Osteoblast (primary cell): ENCODE measurements at regions not wholly inside any gene's neighbourhood (a gene's known extent, or its start where the extent isn't known, plus 50 kb on each side); places are given as distances from the start of the nearest gene placed in this dataset.

Source experiments
- DNase-seq: peaks from one replicate; pipeline ENCODE4 v3.0.0; 2011; ENCODE audit warnings: low spot score, mixed read lengths; ENCODE audit not compliant: insufficient read length; ENCODE audit errors: missing footprints
- H2AFZ ChIP-seq: 2 replicates; pipeline ENCODE4 v1.6.0; 2011; ENCODE audit warnings: mild to moderate bottlenecking, low read length
- H3K27ac ChIP-seq: 2 replicates; pipeline ENCODE4 v1.5.1; 2011; ENCODE audit warnings: mild to moderate bottlenecking, low read depth, low read length, moderate library complexity
- H3K27me3 ChIP-seq: 2 replicates; pipeline ENCODE4 v1.6.0; 2012; ENCODE audit warnings: mild to moderate bottlenecking, control low read depth, inconsistent platforms, low read length, moderate library complexity; ENCODE audit not compliant: insufficient read depth
- H3K36me3 ChIP-seq: 2 replicates; pipeline ENCODE4 v1.5.1; 2011; ENCODE audit warnings: mild to moderate bottlenecking, low read length, control low read depth, moderate library complexity; ENCODE audit not compliant: insufficient read depth
- H3K4me1 ChIP-seq: 2 replicates; pipeline ENCODE4 v1.5.1; 2011; ENCODE audit warnings: mild to moderate bottlenecking, low read length, control low read depth, moderate library complexity; ENCODE audit not compliant: insufficient read depth
- H3K4me2 ChIP-seq: 2 replicates; pipeline ENCODE4 v1.6.0; 2011; ENCODE audit warnings: mild to moderate bottlenecking, low read length; ENCODE audit not compliant: insufficient read depth
- H3K4me3 ChIP-seq: fragments of 200-600 bp; sonication (generic); 3 replicates; pipeline ENCODE4 v1.5.1; 2012; ENCODE audit warnings: mild to moderate bottlenecking, low read length, inconsistent platforms; ENCODE audit not compliant: insufficient read depth
- H3K79me2 ChIP-seq: 2 replicates; pipeline ENCODE4 v1.6.0; 2012; ENCODE audit warnings: mild to moderate bottlenecking, low read length, control low read depth, inconsistent platforms; ENCODE audit not compliant: insufficient read depth
- H3K9me3 ChIP-seq: 2 replicates; pipeline ENCODE4 v1.5.1; 2011; ENCODE audit warnings: low read depth, low read length, control low read depth
- H4K20me1 ChIP-seq: 2 replicates; pipeline ENCODE4 v1.6.0; 2012; ENCODE audit warnings: mild to moderate bottlenecking, low read length, control low read depth; ENCODE audit not compliant: insufficient read depth
- CTCF ChIP-seq: IDR thresholded peaks from 2 replicates; pipeline ENCODE4 v1.5.1; 2011; ENCODE audit warnings: mild to moderate bottlenecking, low read depth, low read length, moderate library complexity; ENCODE audit errors: extremely low read depth

- H3K4me1 ChIP-seq: no peaks in the 10 kb centered on the region
These were observed 121.0 kb downstream of the PCDH20 start for GRCh38 chr13:61294467-61295191.

GRCh38 chr13:61286148-61286745 is 129.4 kb downstream of the PCDH20 start:
- no peaks in the 10 kb centered on the region for H3K27me3 ChIP-seq
- H3K4me3 ChIP-seq: no peak overlapping the region
- no peaks in the 10 kb centered on the region for H4K20me1 ChIP-seq
- no peaks in the 10 kb centered on the region for H3K4me1 ChIP-seq
- no peaks in the 10 kb centered on the region for H3K79me2 ChIP-seq
- H3K4me2 ChIP-seq: no peak overlapping the region
- no peak for TF ChIP-seq CTCF
- no peak overlapping the region for H2AFZ ChIP-seq
- DNase-seq: no peak
- no peak overlapping the region for H3K27ac ChIP-seq
- H3K36me3 ChIP-seq: no peaks in the 10 kb centered on the region
- H3K9me3 ChIP-seq: peaks cover 2% of the 10 kb centered on the region

More at GRCh38 chr13:61294467-61295191, 121.0 kb downstream of the PCDH20 start:
- no peak for TF ChIP-seq CTCF
- no peak overlapping the region for H3K4me3 ChIP-seq
- H3K27me3 ChIP-seq: no peaks in the 10 kb centered on the region
- DNase-seq: no peak
- H3K4me2 ChIP-seq: no peak overlapping the region
- no peak overlapping the region for H2AFZ ChIP-seq
- H3K36me3 ChIP-seq: no peaks in the 10 kb centered on the region
- H4K20me1 ChIP-seq: no peaks in the 10 kb centered on the region
- H3K9me3 ChIP-seq: no peaks in the 10 kb centered on the region
- H3K79me2 ChIP-seq: no peaks in the 10 kb centered on the region
- H3K27ac ChIP-seq: no peak overlapping the region

DNA sequence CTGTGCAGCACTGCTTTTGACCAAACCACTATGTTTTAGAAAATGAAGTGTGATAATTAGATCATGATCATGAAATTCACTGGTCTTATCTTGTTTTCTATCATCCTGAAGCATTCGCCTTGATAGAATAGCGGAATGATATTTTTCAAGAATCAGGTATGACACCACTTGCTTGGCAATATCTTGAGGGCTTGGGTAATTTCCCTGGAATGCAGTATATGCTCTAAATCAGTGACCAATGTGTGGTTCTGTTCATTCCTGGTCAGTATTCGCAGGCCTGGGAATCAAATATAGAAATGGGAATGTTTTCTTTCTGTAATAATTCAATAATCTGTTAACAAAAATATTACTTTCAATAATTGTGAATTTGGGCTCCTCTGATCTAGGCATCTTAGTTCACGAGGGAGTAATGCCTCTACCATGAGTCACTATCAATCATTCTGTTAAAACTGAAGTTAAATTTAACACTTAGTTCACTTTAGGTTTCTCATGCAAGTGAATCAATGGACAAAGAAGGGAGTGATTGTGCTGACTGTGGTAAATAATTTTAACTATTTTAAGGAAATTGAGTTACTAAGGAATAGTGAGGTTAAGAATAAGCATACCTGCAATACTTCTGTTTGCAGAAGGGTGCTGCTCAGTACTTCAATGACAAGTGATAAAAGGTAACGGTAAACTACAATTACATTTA is 137.9 kb downstream of the PCDH20 start:
- Histone ChIP-seq H3K4me2 (no peak overlapping the region), H3K27me3 (no peaks in the 10 kb centered on the region), H3K27ac (no peak overlapping the region), H3K4me1 (no peaks in the 10 kb centered on the region), H3K9me3 (no peaks in the 10 kb centered on the region), H4K20me1 (no peaks in the 10 kb centered on the region), H3K4me3 (no peak overlapping the region), H3K36me3 (no peaks in the 10 kb centered on the region), H2AFZ (no peak overlapping the region), H3K79me2 (no peaks in the 10 kb centered on the region)
- TF ChIP-seq CTCF: no peak
- no peak for DNase-seq

DNA sequence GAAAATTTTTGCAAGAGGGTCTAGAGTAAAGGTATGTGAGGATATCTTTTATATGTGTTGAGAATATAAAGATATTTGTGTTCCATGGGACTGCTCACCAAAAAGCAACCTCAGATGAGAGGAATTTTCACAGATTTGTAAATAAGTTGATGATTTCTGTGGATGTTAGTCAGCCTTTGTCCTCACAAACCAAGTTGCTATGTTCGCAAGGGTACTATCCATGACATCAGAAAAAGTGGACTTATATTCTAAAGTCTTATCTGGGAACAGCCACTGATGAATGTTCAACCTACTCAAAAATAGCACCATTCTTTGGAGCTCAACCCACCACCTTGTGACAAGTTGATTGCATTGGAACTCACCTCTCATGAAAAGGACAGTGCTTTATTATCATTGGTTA is 138.6 kb downstream of the PCDH20 start:
- Histone ChIP-seq H3K4me1 (no peaks in the 10 kb centered on the region), H3K27me3 (no peaks in the 10 kb centered on the region), H3K4me2 (no peak overlapping the region), H3K79me2 (no peaks in the 10 kb centered on the region), H3K36me3 (no peaks in the 10 kb centered on the region), H3K4me3 (no peak overlapping the region), H4K20me1 (no peaks in the 10 kb centered on the region), H3K9me3 (no peaks in the 10 kb centered on the region), H2AFZ (no peak overlapping the region), H3K27ac (no peak overlapping the region)
- DNase-seq: no peak
- no peak for TF ChIP-seq CTCF
